ENCODE measurements at regions not wholly inside any gene's neighbourhood (a gene's known extent, or its start where the extent isn't known, plus 50 kb on each side); places are given as distances from the start of the nearest gene placed in this dataset.

GRCh38 chr2:64750817-64751285 is 97.1 kb upstream of the SERTAD2 start:
- Histone ChIP-seq H3K27ac (ENCODE audit: extremely low read length, insufficient read depth, low read length) (peak overlapping the region; percentile 80), H3K4me1 (ENCODE audit: insufficient read depth, low read length) (peaks cover 42% of the 10 kb centered on the region), H3K9me3 (ENCODE audit: low read length) (no peaks in the 10 kb centered on the region), H3K4me2 (ENCODE audit: low read depth, low read length) (peak overlapping the region; percentile 79), H2AFZ (ENCODE audit: low read length) (no peak overlapping the region), H3K9ac (ENCODE audit: insufficient read depth, low read depth, low read length) (peak overlapping the region; percentile 80), H3K27me3 (ENCODE audit: control insufficient read depth in 1 of 2, insufficient read depth in 2 of 2, low read length in 2 of 2) (no peaks in the 10 kb centered on the region; a peak in 1 of 5 replicates), H3K36me3 (replicated peaks in 1 of 2; ENCODE audit: control insufficient read depth in 1 of 2, insufficient read depth in 2 of 2, low read length in 2 of 2) (no peaks in the 10 kb centered on the region), H3K79me2 (ENCODE audit: insufficient read depth, low read length) (peaks cover 9% of the 10 kb centered on the region), H3K4me3 (replicated peaks in 1 of 3; ENCODE audit: insufficient read depth in 1 of 3, low read depth in 2 of 3, low read length in 3 of 3) (peak overlapping the region; percentile 80 to 93 (median 89)), H4K20me1 (ENCODE audit: insufficient read depth, low read length) (no peaks in the 10 kb centered on the region)
- POLR2A ChIA-PET: interaction anchor here (0.6 to 5.6 kb wide), 37 partner anchors 9 to 379 kb away, joined by 3 to 282 read pairs (median 4); partner anchors contain the start of genes AFTPH, CEP68, RAB1A and SERTAD2
- 2% methylated on average over 19 of the region's 43 CpGs for WGBS (ENCODE audit: low lambda C conversion rate)
- DNase-seq (ENCODE audit: low spot score) (peak; percentile 99), FAIRE-seq (peak; percentile 78), ATAC-seq (peak; percentile 92)
- intact Hi-C loops (cut with micrococcal nuclease; ENCODE audit: unreplicated experiment) (loop anchor here (1.0 to 5.0 kb wide), 6 partner anchors 21 to 229 kb away; partner anchors contain the start of gene AFTPH), in situ Hi-C loops (cut with HindIII; ENCODE audit: extremely low pct_ligation_motif_present, low pct_unique_long_range_greater_than_20kb) (loop anchor here (5.0 kb wide), 1 partner anchor 99 kb away; the partner anchor contains the start of gene SERTAD2)
- BruUV-seq (replicated peaks): no TSS peak
- CTCF ChIA-PET (ENCODE audit: low intra/inter-chr PET ratio, low total read pairs): interaction anchor here (1.0 kb wide), 1 partner anchor 104 kb away, joined by 3 read pairs; no protein-coding TSS in a partner anchor
- TF ChIP-seq SNRNP70 (IDR thresholded peaks at IDR 0.05; ENCODE audit: low read depth, low read length): no peak
- TF ChIP-seq HOMEZ (CRISPR knock-in tag; IDR thresholded peaks at IDR 0.05; ENCODE audit: low read depth): peak; percentile 17; the same call in 1 of the 2 replicates
- TF ChIP-seq CREBL2 (CRISPR knock-in tag; IDR thresholded peaks at IDR 0.05; ENCODE audit: borderline replicate concordance): no peak
- TF ChIP-seq ZNF17 (CRISPR knock-in tag; IDR thresholded peaks at IDR 0.05): no peak
- TF ChIP-seq ELF3 (CRISPR knock-in tag; IDR thresholded peaks at IDR 0.05): peak; percentile 49
- no peak for TF ChIP-seq BHLHE40 (IDR thresholded peaks at IDR 0.05; ENCODE audit: low read length)
- peak; percentile 44; the same call in 1 of the 2 replicates for TF ChIP-seq ZNF232 (CRISPR knock-in tag; IDR thresholded peaks at IDR 0.05; ENCODE audit: borderline replicate concordance)
- TF ChIP-seq ZFY (CRISPR knock-in tag; IDR thresholded peaks at IDR 0.05): no peak
- no peak for TF ChIP-seq ZBTB49 (CRISPR knock-in tag; IDR thresholded peaks at IDR 0.05; ENCODE audit: borderline replicate concordance)
- no peak for TF ChIP-seq ZNF562 (CRISPR knock-in tag; IDR thresholded peaks at IDR 0.05; ENCODE audit: borderline replicate concordance)
- no peak for TF ChIP-seq NFATC3 (CRISPR knock-in tag; IDR thresholded peaks at IDR 0.05)
- TF ChIP-seq CREB3 (CRISPR knock-in tag; IDR thresholded peaks at IDR 0.05): no peak
- TF ChIP-seq PHF21A (CRISPR knock-in tag; IDR thresholded peaks at IDR 0.05): peak; percentile 5; the same call in 1 of the 2 replicates
- TF ChIP-seq TERF1 (CRISPR knock-in tag; IDR thresholded peaks at IDR 0.05): no peak
- TF ChIP-seq KAT2B (IDR thresholded peaks at IDR 0.05; ENCODE audit: borderline replicate concordance, low read depth, low read length): no peak
- TF ChIP-seq ZC3H4 (CRISPR knock-in tag; IDR thresholded peaks at IDR 0.05; ENCODE audit: borderline replicate concordance): no peak
- TF ChIP-seq ZSCAN30 (CRISPR knock-in tag; IDR thresholded peaks at IDR 0.05): no peak
- no peak for TF ChIP-seq ZC3H13 (CRISPR knock-in tag; IDR thresholded peaks at IDR 0.05)
- no peak for TF ChIP-seq ZNF138 (CRISPR knock-in tag; IDR thresholded peaks at IDR 0.05; ENCODE audit: low read depth)
- TF ChIP-seq RFXAP (CRISPR knock-in tag; IDR thresholded peaks at IDR 0.05; ENCODE audit: borderline replicate concordance): no peak

Data from HepG2 (cell line).